ENCODE measurements at regions not wholly inside any gene's neighbourhood (a gene's known extent, or its start where the extent isn't known, plus 50 kb on each side); places are given as distances from the start of the nearest gene placed in this dataset.
"Not testable (repeated sequence)": the region's sequence is repeated elsewhere in the genome, so short reads cannot be mapped to it uniquely, and the experiment has no call there.

- no peak for DNase-seq (ENCODE audit: low spot score)
Observed at GRCh38 chr12:97616946-97617345, 154.3 kb downstream of the RMST start.

- no peak for DNase-seq (ENCODE audit: low spot score)
Observed at GRCh38 chr12:97628962-97629361, 166.4 kb downstream of the RMST start.

- no peak for DNase-seq (ENCODE audit: low spot score)
Observed at GRCh38 chr12:97629382-97629781, 166.8 kb downstream of the RMST start.

GRCh38 chr12:97630356-97630755 lies 167.8 kb downstream of the RMST start:
- no peak for DNase-seq (ENCODE audit: low spot score)

- no peak for DNase-seq (ENCODE audit: low spot score)
Observed at GRCh38 chr12:97630875-97631274, 168.3 kb downstream of the RMST start.

- DNase-seq (ENCODE audit: low spot score): no peak
Observed at GRCh38 chr12:97637770-97638169, 175.2 kb downstream of the RMST start.

- no peak for DNase-seq (ENCODE audit: low spot score)
Observed at GRCh38 chr12:97638739-97639138, 176.1 kb downstream of the RMST start.

- no peak for DNase-seq (ENCODE audit: low spot score)
Observed at GRCh38 chr12:97639702-97640101, 177.1 kb downstream of the RMST start.

- DNase-seq (ENCODE audit: low spot score): no peak
Observed at GRCh38 chr12:97640826-97641225, 178.2 kb downstream of the RMST start.

- no peak for DNase-seq (ENCODE audit: low spot score)
Observed at GRCh38 chr12:97642911-97643310, 180.3 kb downstream of the RMST start.

- DNase-seq (ENCODE audit: low spot score): no peak
Observed at GRCh38 chr12:97643924-97644323, 181.3 kb downstream of the RMST start.

- DNase-seq (ENCODE audit: low spot score): no peak
Observed at GRCh38 chr12:97645726-97646125, 183.1 kb downstream of the RMST start.

GRCh38 chr12:97647142-97647541 lies 184.5 kb downstream of the RMST start:
- DNase-seq (ENCODE audit: low spot score): no peak

- no peak for DNase-seq (ENCODE audit: low spot score)
Observed at GRCh38 chr12:97650242-97650641, 187.6 kb downstream of the RMST start.

GRCh38 chr12:97656548-97656947 lies 193.9 kb downstream of the RMST start:
- DNase-seq (ENCODE audit: low spot score): not testable (repeated sequence)

GRCh38 chr12:97659117-97659880 lies 196.7 kb downstream of the RMST start:
- no peak for DNase-seq (ENCODE audit: low spot score)

- DNase-seq (ENCODE audit: low spot score): no peak
Observed at GRCh38 chr12:97666263-97666662, 203.7 kb downstream of the RMST start.

GRCh38 chr12:97672870-97673269 lies 210.3 kb downstream of the RMST start:
- no peak for DNase-seq (ENCODE audit: low spot score)

- DNase-seq (ENCODE audit: low spot score): no peak
Observed at GRCh38 chr12:97680751-97681150, 218.1 kb downstream of the RMST start.

- DNase-seq (ENCODE audit: low spot score): no peak
Observed at GRCh38 chr12:97681612-97682504, 219.3 kb downstream of the RMST start.

- no peak for DNase-seq (ENCODE audit: low spot score)
Observed at GRCh38 chr12:97685360-97685759, 222.8 kb downstream of the RMST start.

- no peak for DNase-seq (ENCODE audit: low spot score)
Observed at GRCh38 chr12:97701901-97702300, 239.3 kb downstream of the RMST start.

GRCh38 chr12:97711392-97711791 lies 248.8 kb downstream of the RMST start:
- DNase-seq (ENCODE audit: low spot score): no peak
